Adrenal gland (tissue), 9 donors: ENCODE measurements at regions not wholly inside any gene's neighbourhood (a gene's known extent, or its start where the extent isn't known, plus 50 kb on each side); places are given as distances from the start of the nearest gene placed in this dataset.

Experiments used
- DNase-seq, 7 donors: peaks; one replicate each; pipeline ENCODE4 v3.0.0-alpha.2; 2019 to 2020
- H3K27ac ChIP-seq, 5 donors: fragments of 200-600 bp; sonication (generic) in 4 of 5; 1 replicate in 3 of 5; 2 replicates in 2 of 5; pipeline versions ENCODE4 v1.5.1 to v1.8.0; 2016 to 2020; ENCODE audit warnings: mild to moderate bottlenecking in 1 of 5
- H3K27me3 ChIP-seq: fragments of 200-600 bp; 2 replicates; pipeline ENCODE4 v1.8.0; 2021
- H3K36me3 ChIP-seq, 2 donors: fragments of 200-600 bp; replicated peaks in 1 of 2; 1 replicate in 1 of 2; 2 replicates in 1 of 2; pipeline versions ENCODE4 v1.5.1 to v1.8.0; 2018 to 2022
- H3K4me1 ChIP-seq, 2 donors: fragments of 200-600 bp; replicated peaks in 1 of 2; 1 replicate in 1 of 2; 2 replicates in 1 of 2; pipeline versions ENCODE4 v1.5.1 to v1.8.0; 2018 to 2021
- H3K4me3 ChIP-seq, 4 donors: fragments of 200-600 bp; sonication (generic) in 3 of 4; one replicate each; pipeline ENCODE4 v1.5.1; 2016 to 2018
- H3K9me3 ChIP-seq, 3 donors: fragments of 200-600 bp; sonication (generic) in 1 of 3; replicated peaks in 1 of 3; 1 replicate in 2 of 3; 2 replicates in 1 of 3; pipeline versions ENCODE4 v1.5.1 to v1.8.0; 2016 to 2021
- POLR2A ChIP-seq, 2 donors: fragments of 450-650 bp; IDR thresholded peaks; one replicate each; pipeline ENCODE4 v1.6.1; 2017; ENCODE audit warnings: antibody characterized with exemption in 2 of 2, mild to moderate bottlenecking in 2 of 2, moderate library complexity in 1 of 2
- WGBS, 4 donors: extraction: QIAGEN DNeasy Blood & Tissue Kit in 2 of 4; methylation state at CpG; one replicate each; pipeline versions ENCODE4 v1.1.5 to v1.1.7; 2013 to 2017; 5-methylcytosine and 5-hydroxymethylcytosine counted together
- intact Hi-C, 2 donors: fragments of 100-400 bp; cut with DNase I; formaldehyde crosslinking; loops; one replicate each; pipeline versions ENCODE4 v1.14.1 to v1.15.0; 2022 to 2023
- TF ChIP-seq, protein P1 (sequence below), 6 experiments: fragments of 450-650 bp in 4 of 6; fragments of 200-600 bp in 2 of 6; sonication (generic) in 1 of 6; IDR thresholded peaks; 1 replicate in 5 of 6; 2 replicates in 1 of 6; pipeline versions ENCODE4 v1.5.1 to v1.8.0; 2016 to 2021; ENCODE audit warnings: antibody characterized with exemption in 6 of 6, mild to moderate bottlenecking in 2 of 6, moderate library complexity in 1 of 6
- donor health status: healthy with polysubstance abuse.
- donor health status: Bipolar disorder and iron deficiency.
- donor health status: DM: yes; HTN: yes; CAD: no.
- donor health status: DM: no; HTN: no; CAD: no.
- donor health status: DM: no; HTN: no; CAD: no.

DNA sequence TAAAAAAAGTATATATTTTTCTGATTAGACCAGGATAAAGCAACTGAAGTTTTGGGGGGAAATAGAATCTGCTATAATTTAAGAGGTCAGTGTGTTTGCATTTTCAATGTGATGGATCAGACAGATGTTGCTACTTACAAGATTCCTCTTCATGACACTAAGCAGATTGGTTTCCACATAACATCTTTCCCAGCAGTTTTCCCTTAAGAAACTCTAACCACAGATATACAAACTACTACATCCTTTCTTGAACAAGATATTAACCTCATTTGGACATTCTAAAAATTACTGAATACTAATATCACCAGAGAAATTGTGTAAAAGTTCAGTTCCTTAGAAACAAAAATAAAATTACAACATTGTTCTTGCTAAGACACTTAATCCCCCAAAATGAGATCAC, 106.7 kb upstream of the GUCY1A1 start:
- H3K4me3 ChIP-seq: no peak overlapping the region
- no peak for DNase-seq
- no peaks in the 10 kb centered on the region for H3K9me3 ChIP-seq
- intact Hi-C loops: no loop called here
- no peak overlapping the region for H3K27ac ChIP-seq
- no peaks in the 10 kb centered on the region for H3K36me3 ChIP-seq
- TF ChIP-seq POLR2A (IDR thresholded peaks at IDR 0.05): no peak
- TF ChIP-seq, protein P1, sequence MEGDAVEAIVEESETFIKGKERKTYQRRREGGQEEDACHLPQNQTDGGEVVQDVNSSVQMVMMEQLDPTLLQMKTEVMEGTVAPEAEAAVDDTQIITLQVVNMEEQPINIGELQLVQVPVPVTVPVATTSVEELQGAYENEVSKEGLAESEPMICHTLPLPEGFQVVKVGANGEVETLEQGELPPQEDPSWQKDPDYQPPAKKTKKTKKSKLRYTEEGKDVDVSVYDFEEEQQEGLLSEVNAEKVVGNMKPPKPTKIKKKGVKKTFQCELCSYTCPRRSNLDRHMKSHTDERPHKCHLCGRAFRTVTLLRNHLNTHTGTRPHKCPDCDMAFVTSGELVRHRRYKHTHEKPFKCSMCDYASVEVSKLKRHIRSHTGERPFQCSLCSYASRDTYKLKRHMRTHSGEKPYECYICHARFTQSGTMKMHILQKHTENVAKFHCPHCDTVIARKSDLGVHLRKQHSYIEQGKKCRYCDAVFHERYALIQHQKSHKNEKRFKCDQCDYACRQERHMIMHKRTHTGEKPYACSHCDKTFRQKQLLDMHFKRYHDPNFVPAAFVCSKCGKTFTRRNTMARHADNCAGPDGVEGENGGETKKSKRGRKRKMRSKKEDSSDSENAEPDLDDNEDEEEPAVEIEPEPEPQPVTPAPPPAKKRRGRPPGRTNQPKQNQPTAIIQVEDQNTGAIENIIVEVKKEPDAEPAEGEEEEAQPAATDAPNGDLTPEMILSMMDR (IDR thresholded peaks at IDR 0.05): no peak
- H3K4me1 ChIP-seq: no peaks in the 10 kb centered on the region
- no peaks in the 10 kb centered on the region for H3K27me3 ChIP-seq

DNA sequence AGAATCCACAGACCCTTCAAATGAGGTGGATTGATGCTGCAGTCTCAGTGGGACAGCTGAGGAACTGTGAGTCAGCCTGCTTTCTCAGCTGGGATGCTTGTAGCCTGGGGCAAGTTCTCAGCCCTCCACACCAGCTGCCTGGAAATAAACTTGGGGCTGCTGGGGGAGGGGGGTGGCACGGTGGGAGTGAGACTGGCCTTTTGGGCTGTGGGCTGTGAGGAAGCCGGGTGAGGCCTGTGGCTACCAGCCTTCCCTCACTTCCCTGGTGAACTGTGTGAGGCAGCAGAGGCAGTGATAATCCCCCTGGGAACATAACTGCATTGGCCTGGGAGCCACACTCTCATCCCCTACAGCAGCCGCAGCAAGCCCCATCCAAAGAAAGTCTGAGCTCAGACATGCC, 114.5 kb upstream of the GUCY1A1 start:
- no peaks in the 10 kb centered on the region for H3K36me3 ChIP-seq
- DNase-seq: no peak
- H3K4me3 ChIP-seq: no peak overlapping the region
- no peaks in the 10 kb centered on the region for H3K4me1 ChIP-seq
- intact Hi-C loops: no loop called here
- no peak overlapping the region for H3K27ac ChIP-seq
- 60 to 100% (median 89%) methylated on average over 1 to 3 of the region's 3 CpGs for WGBS, 4 donors
- H3K27me3 ChIP-seq: no peaks in the 10 kb centered on the region
- TF ChIP-seq, protein P1 (IDR thresholded peaks at IDR 0.05): no peak
- no peak for TF ChIP-seq POLR2A (IDR thresholded peaks at IDR 0.05)
- no peaks in the 10 kb centered on the region for H3K9me3 ChIP-seq

DNA sequence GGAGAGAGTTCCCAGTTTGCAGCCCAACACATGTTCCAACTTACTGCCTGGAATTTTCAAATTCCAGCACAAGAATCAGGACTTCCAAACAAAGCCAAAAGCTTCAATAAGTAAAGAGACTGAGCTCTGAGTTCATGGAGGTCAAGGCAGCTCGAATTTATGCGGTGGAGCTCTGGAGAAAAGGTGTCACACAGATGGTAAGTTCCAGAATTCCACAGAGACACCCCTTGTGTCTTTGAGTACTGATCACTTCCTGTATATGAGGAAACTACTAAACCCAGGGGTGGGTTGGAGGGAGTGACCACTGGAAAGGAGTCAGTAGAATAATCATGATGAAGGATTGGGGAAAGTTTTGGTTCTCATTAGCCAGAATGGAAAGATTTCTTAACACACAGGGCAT, 118.5 kb upstream of the GUCY1A1 start:
- Histone ChIP-seq H3K36me3 (no peaks in the 10 kb centered on the region), H3K27me3 (no peaks in the 10 kb centered on the region), H3K27ac (no peak overlapping the region), H3K4me1 (no peaks in the 10 kb centered on the region), H3K9me3 (no peaks in the 10 kb centered on the region), H3K4me3 (no peak overlapping the region)
- intact Hi-C loops: no loop called here
- TF ChIP-seq, protein P1 (IDR thresholded peaks at IDR 0.05): no peak
- TF ChIP-seq POLR2A (IDR thresholded peaks at IDR 0.05): no peak
- 20 to 41% (median 31%) methylated on average over 2 of the region's 2 CpGs for WGBS, 4 donors
- DNase-seq: no peak

DNA sequence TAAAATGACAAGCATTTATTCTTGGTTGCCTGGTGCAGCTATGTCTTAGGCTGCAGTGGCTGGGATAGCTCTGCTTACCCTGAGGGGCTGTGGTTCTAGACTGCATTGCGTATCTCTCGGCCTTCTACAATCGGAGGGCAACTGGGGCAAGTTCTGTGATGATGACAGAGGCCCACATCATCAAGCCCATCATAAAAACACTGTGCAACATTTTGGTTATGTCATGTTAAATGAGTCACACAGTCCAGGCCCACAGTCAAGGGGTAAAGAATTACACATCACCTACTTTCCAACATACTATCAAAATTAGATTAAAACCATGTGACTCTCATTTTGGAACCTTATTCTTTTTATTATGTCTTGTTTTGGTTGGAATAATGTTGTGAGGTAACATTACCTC, 120.2 kb upstream of the GUCY1A1 start:
- Histone ChIP-seq H3K4me3 (no peak overlapping the region), H3K4me1 (no peaks in the 10 kb centered on the region), H3K27ac (no peak overlapping the region), H3K27me3 (no peaks in the 10 kb centered on the region), H3K36me3 (no peaks in the 10 kb centered on the region), H3K9me3 (no peaks in the 10 kb centered on the region)
- DNase-seq: no peak
- intact Hi-C loops: no loop called here
- TF ChIP-seq POLR2A (IDR thresholded peaks at IDR 0.05): no peak
- TF ChIP-seq, protein P1 (IDR thresholded peaks at IDR 0.05): no peak
- 69 to 96% (median 93%) methylated on average over 3 of the region's 3 CpGs for WGBS, 4 donors
